IPS-NIHi11 (cell line): ENCODE measurements at regions not wholly inside any gene's neighbourhood (a gene's known extent, or its start where the extent isn't known, plus 50 kb on each side); places are given as distances from the start of the nearest gene placed in this dataset.
"Not testable (repeated sequence)": the region's sequence is repeated elsewhere in the genome, so short reads cannot be mapped to it uniquely, and the experiment has no call there.

Experiments used
- DNase-seq: peaks from one replicate; pipeline ENCODE4 v3.0.0; 2012; ENCODE audit warnings: mixed read lengths, low spot score

DNA sequence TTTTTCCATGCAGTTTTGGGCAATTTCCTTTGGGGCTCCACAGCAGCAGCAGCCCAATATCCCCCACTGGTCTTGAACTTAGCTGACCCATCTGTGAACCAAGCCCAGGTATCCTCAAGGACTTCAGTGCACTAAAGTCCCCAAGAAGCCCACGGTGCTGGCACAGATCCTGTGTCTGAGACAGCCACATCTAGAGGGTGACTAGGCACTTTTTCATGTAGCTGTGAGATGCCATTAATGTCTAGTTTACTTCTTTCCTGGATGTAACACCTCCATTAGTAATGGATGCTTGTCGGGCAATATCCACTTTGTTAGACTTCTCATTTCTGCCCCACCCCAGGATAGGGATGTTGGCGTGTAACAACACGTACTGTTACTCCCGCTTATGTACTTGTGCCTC, 117.9 kb downstream of the GPCPD1 start:
- DNase-seq, result no peak

DNA sequence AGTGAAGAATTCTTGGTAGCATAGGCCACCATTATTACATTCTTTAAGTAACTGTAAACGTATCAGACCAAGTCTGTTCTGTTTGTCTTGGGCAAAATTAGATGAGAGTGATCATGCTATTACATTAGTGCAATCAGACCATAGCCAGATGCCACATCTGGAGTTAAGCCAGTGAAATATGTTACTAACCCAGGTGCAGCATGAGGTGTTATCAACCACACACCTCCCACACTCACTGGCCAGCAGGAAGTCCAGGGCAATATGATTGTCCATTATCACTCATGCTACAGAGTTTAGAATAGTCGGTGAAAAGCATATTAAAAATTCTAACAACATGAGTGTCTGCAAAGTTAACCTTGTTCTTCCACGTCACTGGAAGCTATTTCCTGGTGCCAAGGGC, 119.4 kb downstream of the GPCPD1 start:
- DNase-seq, result no peak

DNA sequence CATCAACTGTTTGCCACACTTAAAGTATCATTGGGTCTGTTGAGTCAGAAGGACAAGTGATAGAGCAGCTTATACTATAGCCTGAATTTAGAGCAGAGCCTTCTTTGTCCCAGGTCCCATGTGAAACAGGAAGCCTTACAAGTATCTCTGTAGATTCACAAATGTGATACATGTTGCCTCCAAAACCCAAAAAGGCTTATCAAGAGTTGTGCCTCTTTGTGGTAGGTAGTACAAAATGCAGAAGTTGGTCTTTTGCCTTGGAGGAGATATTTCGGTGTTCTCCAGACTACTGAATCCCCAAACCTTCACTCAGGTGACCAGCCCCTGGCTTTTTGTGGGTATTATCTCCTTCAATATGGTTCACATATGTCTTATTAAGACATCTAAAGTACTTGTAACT, 121.2 kb downstream of the GPCPD1 start:
- DNase-seq, result no peak

DNA sequence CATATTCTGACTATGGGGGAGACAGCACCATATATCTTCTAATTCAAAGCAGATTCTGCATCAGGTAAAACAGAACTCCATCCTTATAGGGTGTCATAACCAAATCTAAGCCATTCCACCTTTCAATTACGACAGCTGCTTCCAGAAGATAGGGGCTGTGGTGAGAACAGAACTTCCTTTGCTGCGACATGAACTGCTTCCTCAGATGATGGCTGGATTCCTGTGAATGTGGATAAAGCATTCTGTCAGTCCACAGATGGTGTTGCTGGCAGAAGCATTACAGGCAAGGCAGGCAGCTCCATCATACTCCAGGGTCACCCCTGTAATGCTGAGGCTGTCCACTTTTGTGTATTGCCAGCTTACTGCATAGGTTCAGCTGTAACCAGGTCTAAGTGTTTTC, 122.0 kb downstream of the GPCPD1 start:
- DNase-seq, result no peak

DNA sequence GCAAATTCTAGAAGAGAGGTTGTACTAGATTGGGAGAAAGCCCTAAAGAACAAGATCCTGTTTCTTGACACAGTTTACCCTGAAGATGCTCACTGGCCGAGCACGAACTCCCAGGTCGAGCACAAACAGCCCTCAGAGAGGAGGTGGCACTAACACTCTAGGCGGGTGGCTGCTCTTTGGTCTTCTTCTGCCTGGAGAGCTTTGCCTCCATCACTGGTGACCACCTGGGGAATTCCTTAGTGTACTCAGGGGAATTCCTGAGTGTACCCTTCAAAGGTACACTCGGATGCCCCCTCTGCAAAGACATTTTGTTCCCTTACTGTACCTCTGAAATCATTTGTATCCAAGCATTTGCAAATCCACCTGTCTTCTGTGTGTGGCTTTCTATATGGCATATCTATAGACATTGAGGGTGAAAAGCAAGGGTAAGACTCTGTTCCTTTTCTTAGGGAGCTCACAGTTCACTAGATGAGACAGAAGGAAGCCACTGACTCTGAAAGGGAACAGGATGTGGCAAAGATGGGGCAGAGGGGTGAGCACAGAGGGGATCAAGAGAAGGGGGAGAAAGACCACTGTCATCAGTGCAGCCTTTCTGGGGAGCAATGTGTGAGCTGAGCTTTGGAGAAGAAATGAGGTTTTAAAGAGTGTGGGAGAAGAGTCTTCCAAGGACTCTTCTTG, 124.3 kb downstream of the GPCPD1 start:
- no peak for DNase-seq

DNA sequence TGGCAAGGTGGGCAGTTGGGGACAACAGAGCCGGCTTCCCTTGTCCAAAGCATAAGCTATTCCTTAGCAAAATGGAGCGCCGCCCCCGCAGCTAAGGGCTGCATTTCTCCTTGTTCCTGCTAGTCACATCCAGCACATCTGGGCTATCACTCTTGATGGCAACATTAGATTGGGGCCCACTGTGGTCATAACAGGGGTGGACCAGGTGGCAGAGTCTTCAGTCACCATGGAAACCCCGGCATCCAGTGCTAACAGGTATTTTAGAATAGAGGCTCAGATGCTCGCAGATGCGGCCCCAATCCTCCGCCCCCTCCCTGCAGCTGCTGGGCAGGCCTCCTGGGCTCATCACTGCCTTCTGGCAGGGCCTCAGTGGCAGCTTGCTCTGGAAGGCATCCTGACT, 125.9 kb downstream of the GPCPD1 start:
- DNase-seq, result no peak

DNA sequence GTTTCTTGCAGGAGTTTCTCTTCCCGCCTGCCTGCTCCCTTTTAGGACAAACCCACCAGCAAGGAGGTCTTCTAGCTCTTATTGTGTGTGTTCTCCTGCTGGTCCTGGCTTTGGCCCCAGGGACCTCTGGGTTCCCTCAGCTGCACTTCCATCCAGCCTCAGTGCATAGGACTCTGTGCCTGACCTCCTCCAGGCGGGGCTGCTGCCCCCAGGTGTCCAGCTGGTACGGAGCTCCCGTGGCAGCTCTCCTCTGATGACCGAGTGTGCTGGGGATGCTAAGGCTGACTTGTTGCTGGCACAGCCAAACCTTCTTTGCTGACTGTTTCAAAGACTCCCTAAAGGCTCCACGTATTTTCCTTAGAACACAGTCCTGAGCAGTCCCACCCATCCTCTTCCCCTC, 126.5 kb downstream of the GPCPD1 start:
- no peak for DNase-seq

DNA sequence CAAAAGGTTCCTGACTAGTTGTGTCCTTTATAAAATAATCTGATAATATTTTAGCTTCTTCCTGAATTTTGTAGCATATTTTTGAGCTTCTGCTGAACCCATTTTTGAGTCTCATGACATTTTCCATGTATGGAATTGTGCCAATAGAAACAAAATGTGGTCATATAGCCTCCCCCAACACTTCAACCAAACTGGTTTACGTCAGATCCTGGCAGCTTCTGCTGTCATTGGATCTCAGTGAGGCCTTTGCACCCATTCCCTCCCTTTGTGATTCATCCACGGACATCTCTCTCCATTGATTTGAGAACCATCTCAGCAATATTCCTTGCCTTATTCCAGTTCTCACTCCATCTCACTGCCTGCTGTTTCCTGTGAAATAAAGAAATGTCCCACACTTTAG, 128.0 kb downstream of the GPCPD1 start:
- no peak for DNase-seq

DNA sequence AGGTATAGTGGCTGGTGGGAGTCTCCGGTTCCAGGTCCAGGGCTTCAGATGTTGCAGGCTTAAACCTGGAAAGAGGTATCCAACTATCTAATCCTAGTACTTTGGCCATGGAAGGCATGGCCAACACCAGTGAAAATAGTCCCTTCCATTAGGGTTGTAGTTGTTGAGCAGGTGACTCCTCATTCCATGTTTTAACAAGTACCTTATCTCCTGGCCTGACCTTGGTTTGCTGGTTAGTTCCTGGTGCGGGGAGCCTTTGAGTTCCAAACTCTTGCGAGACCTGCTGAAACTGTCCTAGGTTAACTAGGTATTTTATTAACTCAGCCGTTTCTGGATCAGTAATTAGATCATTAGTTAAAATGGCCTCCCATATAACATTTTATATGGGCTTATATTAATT, 128.9 kb downstream of the GPCPD1 start:
- DNase-seq, result no peak

DNA sequence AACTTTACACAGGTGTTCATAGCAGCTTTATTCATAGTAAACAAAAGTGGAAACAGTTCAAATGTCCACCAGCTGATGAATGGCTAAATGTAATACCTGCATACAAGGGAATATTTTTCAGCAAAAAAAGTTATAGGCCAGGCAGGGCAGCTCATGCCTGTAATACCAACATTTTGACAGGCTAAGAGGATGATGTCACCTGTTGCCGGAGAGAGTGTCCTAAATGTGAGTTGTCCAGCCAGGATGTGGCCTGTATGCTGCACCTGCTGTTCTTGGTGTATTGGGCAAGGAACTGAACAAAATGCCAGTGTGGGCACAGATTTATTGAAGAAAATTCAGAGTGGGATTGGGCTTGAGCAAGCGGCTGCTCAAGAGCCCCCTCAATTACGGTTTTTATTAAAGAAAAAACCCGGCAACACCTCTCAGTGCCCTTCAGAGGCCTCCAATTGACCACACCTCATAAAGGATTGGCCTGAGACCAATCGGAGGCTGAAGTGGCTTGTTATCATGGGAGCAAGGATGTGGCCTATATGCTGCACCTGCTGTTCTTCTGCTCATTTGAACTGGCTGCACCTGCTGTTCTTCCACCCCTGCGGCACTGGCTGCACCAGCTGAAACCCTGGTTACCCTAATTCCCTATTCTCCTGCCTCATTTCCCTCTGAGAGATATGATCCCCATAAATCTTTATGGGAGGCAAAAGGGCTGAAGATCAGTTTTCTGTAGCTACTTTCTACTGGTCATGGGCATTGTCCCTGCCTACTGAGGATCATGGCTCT, 129.8 kb downstream of the GPCPD1 start:
- DNase-seq, result no peak

DNA sequence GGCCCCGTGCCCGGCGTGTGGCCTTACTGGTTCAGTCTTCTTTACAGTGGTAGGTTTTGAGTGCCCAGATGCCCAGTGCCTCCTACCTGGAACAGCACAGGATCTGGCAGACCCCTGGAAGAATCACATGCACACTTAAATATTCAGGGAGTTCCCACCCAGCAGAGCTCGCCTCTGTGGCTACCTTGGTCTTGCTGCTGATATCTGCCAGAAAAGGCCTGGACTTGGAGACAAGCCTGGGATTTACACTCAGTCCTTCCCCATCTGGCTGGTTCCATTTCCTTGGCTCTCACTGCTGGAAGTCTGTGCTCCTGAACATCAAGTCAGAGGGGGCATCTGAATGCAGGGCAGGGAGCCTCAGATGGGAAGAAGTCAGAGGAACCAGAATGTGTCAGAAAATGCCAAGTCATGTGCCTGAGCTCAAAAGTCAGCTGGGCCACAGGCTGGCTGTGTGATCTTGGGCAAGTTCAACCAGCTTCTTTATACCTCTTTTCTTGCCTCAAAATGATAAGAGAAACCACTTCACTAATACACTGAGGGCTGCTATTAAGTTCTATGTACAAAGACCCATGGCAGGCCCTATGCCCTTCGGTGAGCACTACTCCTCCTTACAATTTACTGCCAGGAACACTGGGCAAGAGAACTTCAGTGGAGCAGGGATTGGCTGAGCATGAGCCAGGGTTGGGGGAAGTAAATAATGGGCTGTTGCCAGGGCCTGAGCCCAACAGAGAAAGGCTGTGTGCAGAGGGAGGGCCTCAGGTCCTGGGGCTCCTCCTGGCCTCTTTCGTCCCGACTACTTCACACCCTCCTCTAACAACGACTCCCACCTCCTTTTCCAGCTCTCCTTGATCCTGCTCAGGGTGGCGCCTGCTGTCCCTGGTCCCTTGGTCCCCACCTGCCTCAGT, 135.9 kb downstream of the GPCPD1 start:
- no peak for DNase-seq

DNA sequence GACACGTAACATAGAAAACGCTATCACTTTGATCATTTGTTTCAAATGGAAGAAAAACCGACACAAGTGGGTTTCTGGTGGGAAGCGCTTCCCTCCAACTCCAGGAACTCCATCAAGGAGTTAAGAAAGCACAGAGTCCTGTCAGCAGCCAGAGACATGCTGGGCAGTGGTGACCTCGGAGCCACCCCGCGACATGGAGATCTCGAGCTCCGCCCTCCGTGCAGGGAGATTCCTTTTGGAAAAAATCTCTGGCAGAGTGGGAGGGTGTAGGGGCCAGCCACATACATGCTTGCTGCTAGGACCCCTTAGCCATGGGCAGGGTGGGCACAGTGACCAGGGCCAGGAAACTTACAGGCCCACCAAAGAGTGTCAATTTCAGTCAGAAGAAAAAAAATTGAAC, 138.9 kb downstream of the GPCPD1 start:
- not testable (repeated sequence) for DNase-seq

DNA sequence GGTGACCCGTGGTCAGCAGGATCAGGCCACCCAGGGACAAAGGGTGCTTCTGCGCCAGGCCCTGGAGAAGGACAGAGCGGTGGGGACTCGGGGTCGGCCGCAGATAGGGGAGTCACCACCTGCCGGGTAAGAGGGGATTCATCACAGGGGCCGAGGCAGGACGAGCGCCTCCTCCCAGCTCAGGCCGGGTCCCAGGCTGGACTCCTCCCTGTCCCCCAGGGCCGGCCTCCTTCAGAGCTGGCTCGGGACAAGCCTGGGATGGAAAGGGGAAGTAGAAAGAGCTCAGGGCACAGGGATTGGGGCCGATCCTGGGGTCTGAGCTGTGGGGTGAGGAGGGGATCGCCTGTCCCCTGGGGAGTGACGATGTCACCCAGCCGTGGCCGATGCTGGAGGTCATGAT, 139.4 kb downstream of the GPCPD1 start:
- DNase-seq, result no peak

DNA sequence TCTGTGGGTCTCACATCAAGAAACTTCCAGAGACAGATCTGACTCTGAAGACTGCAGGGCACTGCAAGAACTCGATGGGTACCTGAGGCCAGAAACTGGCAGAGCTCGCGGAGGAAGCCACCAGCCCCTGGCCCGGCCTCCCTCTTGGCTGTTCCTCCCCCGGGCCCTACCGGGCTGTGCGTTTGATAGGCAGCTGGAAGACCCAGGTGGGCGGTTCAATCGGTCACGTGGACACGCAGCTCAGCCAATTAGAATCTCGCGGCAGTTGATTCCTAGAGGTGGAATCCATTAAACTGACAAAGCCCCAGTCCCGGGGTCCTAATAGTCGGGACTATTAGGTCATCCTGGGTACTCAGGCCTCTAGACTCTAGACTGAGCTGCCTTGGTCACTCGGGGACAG, 139.9 kb downstream of the GPCPD1 start:
- DNase-seq, result peak; percentile 36

DNA sequence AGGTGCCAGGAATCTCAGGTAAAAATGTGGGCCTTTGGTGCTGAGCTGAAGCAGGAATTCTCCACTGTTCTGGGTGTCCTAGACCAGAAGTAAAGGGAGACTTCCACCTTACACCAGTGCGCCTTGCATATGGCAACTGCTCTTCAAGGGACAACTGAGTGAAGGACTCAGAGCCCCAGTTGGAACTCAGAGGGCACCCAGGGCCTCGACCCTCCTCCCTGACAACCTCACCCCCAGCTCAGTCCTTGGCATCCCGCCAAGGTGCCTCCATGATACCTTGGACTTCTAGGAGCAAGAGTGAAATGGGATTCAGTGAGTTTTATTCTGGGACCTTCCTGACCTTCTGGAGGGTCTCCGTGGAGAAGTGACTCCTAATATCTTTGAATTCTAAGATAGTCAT, 140.3 kb downstream of the GPCPD1 start:
- DNase-seq, result no peak

DNA sequence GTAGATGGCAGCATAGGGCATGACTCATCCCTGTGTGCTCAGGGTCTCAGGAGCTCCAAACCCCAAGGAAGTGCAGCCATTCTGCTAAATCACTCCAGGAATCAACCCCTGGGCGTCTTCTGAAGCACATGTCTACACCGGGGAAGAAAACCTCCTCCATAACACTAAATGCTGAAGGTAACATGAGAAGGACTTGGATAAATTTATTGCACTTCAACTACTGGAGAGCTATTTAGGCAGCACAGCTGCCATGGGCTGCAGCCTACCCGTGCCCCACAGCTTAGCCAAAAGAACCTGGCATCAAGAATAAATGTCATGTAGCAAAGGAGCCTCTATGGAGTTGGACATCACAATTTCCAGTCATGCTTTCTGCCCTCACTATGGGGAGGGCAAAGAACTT, 141.7 kb downstream of the GPCPD1 start:
- DNase-seq, result no peak

DNA sequence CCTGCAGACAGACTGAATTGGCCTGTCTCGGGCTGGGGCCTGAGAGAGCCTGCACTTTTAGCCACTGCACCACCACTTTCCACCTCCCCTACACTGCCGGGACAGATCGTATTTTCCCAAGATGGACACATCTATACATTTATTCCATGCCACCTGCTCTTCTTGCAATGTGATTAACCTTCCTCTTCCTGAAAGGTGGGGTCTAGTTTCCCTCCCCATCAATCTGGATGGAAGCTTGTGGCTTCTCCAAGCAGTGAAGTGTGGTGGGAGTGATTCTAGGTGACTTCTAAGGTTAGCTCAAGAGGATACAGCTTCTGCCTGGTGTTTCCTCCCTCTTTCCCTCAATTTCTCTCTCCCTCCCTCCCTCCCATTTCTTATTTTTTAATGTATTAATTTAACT, 143.7 kb downstream of the GPCPD1 start:
- DNase-seq, result no peak

DNA sequence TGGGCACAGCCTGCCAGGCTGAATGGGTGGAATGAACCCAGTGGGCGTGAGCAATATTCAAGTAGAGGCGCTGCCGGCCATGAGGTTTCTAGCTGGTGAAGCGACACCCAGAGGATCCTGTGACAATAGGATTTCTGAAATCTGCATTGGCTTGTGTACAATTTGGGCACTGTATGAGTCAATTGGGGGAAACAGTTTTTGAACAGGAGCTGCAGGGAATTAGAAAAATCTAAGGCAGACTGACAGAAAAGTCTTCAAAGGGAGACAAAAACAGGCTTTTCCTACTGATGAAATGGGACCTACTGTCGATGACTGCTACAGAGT, 145.2 kb downstream of the GPCPD1 start:
- no peak for DNase-seq

DNA sequence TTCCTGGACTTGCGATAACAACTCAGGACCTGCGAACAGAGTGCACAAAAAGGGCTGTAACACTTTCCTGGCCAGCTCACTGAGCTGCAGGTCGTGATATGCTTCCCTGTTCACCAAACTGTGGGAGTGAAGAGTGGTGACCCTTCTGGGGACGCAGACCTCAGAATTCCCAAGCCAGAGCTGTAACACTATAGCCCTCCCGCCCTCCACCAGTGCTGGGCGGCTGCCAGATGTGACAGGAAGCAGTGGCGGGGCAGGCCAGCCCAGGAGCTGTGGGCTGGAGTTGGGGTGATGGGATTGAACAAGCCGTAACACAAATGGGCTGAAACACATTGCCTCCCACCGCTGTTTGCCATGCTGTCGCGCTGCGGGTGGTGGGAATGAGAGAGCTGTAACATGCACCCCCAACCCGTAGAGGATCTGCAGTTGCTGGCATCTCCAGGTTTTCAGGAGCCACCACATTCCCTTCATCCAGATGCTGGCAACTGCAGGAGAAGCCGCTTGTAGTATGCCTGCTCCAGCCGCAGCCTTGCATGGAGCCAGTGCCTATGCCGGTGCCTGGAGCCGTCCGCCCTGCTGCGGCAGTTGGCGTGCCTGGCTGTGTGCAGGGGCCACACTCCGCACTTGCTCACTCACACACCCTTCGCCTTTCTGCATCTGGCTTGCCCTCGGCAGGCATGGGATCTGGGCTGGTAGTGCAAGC, 145.8 kb downstream of the GPCPD1 start:
- no peak for DNase-seq

DNA sequence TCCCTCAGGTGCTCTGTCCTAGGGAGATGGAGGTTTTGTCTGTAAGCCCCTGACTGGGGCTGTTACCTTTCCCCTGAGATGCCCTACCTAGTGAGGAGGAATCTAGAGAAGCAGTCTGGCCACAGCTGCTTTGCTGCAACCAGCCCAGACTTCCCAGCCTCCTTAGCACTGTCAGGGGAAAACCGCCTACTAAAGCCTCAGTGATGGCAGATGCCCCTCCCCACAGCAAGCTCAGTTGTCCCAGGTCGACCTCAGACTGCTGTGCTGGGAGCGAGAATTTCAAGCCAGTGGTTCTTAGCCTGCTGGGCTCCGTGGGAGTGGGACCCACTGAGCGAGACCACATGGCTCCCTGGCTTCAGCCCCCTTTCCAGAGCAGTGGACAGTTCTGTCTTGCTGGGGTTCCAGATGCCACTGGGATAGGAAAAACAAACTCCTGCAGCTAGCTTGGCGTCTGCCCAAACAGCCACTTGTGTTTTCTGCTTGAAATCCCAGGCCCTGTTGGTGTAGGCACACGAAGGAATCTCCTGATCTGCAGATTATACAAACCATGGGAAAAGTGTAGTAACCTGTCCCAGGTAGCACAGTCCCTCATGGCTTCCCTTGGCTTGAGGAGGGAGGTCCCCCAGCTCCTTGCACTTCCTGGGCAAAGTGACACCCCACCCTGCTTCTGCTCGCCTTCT, 146.4 kb upstream of the PROKR2 start:
- no peak for DNase-seq

DNA sequence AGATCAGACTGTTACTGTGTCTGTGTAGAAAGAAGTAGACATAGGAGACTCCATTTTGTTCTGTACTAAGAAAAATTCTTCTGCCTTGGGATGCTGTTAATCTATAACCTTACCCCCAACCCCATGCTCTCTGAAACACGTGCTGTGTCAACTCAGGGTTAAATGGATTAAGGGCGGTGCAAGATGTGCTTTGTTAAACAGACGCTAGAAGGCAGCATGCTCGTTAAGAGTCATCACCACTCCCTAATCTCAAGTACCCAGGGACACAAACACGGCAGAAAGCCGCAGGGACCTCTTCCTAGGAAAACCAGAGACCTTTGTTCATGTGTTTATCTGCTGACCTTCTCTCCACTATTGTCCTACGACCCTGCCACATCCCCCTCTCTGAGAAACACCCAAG, 137.0 kb upstream of the PROKR2 start:
- not testable (repeated sequence) for DNase-seq

DNA sequence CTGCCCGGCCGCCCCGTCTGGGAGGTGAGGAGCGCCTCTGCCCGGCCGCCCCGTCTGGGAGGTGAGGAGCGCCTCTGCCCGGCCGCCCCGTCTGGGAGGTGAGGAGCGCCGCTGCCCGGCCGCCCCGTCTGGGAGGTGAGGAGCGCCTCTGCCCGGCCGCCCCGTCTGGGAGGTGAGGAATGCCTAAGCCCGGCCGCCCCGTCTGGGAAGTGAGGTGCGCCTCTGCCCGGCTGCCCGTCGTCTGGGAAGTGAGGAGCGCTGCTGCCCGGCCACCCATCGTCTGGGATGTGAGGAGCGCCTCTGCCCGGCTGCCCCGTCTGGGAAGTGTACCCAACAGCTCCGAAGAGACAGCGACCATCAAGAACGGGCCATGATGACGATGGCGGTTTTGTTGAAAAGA, 136.6 kb upstream of the PROKR2 start:
- not testable (repeated sequence) for DNase-seq
